NCI-H345 treated with DMSO at 0.1 percent for 48 hours (cell line): ENCODE measurements at regions not wholly inside any gene's neighbourhood (a gene's known extent, or its start where the extent isn't known, plus 50 kb on each side); places are given as distances from the start of the nearest gene placed in this dataset.
"Not testable (repeated sequence)": the region's sequence is repeated elsewhere in the genome, so short reads cannot be mapped to it uniquely, and the experiment has no call there.

Experiments used
- DNase-seq: peaks from one replicate; lab custom pipeline; 2025; ENCODE audit not compliant: unreplicated experiment; lab: John Stamatoyannopoulos, UW

GRCh38 chr4:53885668-53886067 is 178.7 kb downstream of the CHIC2 start:
- no peak for DNase-seq

GRCh38 chr4:53877096-53877495 is 187.3 kb downstream of the CHIC2 start:
- not testable (repeated sequence) for DNase-seq

- DNase-seq: no peak
These were observed 198.3 kb downstream of the CHIC2 start for GRCh38 chr4:53866055-53866454.

GRCh38 chr4:53865054-53865453 is 199.4 kb downstream of the CHIC2 start:
- DNase-seq: no peak

GRCh38 chr4:53863736-53864365 is 200.6 kb downstream of the CHIC2 start:
- no peak for DNase-seq

GRCh38 chr4:53863158-53863557 is 201.2 kb downstream of the CHIC2 start:
- no peak for DNase-seq

- no peak for DNase-seq
These were observed 202.4 kb downstream of the CHIC2 start for GRCh38 chr4:53861856-53862610.

GRCh38 chr4:53859305-53859704 is 205.1 kb downstream of the CHIC2 start:
- no peak for DNase-seq

GRCh38 chr4:53858744-53859143 is 205.7 kb downstream of the CHIC2 start:
- no peak for DNase-seq

GRCh38 chr4:53855581-53856250 is 208.7 kb downstream of the CHIC2 start:
- no peak for DNase-seq

GRCh38 chr4:53854991-53855568 is 209.3 kb downstream of the CHIC2 start:
- DNase-seq: no peak

GRCh38 chr4:53852343-53852742 is 212.1 kb downstream of the CHIC2 start:
- DNase-seq: no peak

- DNase-seq: no peak
These were observed 216.4 kb downstream of the CHIC2 start for GRCh38 chr4:53847965-53848364.

- no peak for DNase-seq
These were observed 219.9 kb downstream of the CHIC2 start for GRCh38 chr4:53844551-53844950.

- no peak for DNase-seq
These were observed 220.3 kb downstream of the CHIC2 start for GRCh38 chr4:53844133-53844532.

- DNase-seq: no peak
These were observed 222.7 kb downstream of the CHIC2 start for GRCh38 chr4:53841711-53842110.

GRCh38 chr4:53840643-53841042 is 223.8 kb downstream of the CHIC2 start:
- DNase-seq: no peak

- DNase-seq: not testable (repeated sequence)
These were observed 231.0 kb downstream of the CHIC2 start for GRCh38 chr4:53833302-53834003.

- DNase-seq: no peak
These were observed 231.9 kb downstream of the CHIC2 start for GRCh38 chr4:53832549-53832948.

- no peak for DNase-seq
These were observed 233.9 kb downstream of the CHIC2 start for GRCh38 chr4:53830511-53830910.

GRCh38 chr4:53821179-53821851 is 230.0 kb upstream of the LNX1 start:
- no peak for DNase-seq
